GM12878 (cell line): ENCODE measurements at regions not wholly inside any gene's neighbourhood (a gene's known extent, or its start where the extent isn't known, plus 50 kb on each side); places are given as distances from the start of the nearest gene placed in this dataset.

ENCODE experiments used
- ATAC-seq: fragments of 200-7000 bp; cut with Tn5 transposase; 3 replicates; pipeline ENCODE4 v1.9.1; 2020; ENCODE audit warnings: mild to moderate bottlenecking, moderate library complexity
- BruUV-seq: library from RNA; stranded (reverse); fragments of 400-500 nt; replicated peaks from 2 replicates; lab custom pipeline; 2021; lab: Mats Ljungman, UMichigan
- CTCF ChIA-PET: fragments of 300-600 bp; sonication (Branson Sonifier 250); formaldehyde crosslinking; extraction: SDS; loops from one replicate; lab custom pipeline; 2021; ENCODE audit warnings: inconsistent platforms; lab: Yijun Ruan, JAX
- POLR2A ChIA-PET: fragments of 350-600 bp; formaldehyde crosslinking; extraction: SDS; loops from one replicate; lab custom pipeline; 2021; ENCODE audit warnings: inconsistent platforms; lab: Charles Lee
- RAD21 ChIA-PET: fragments of 300-600 bp; sonication (Branson Sonifier 250); formaldehyde crosslinking; loops from one replicate; lab custom pipeline; 2023; ENCODE audit warnings: antibody characterized with exemption; ENCODE audit not compliant: unreplicated experiment; lab: Charles Lee
- SMC1A ChIA-PET: fragments of 300-600 bp; sonication (Branson Sonifier 250); formaldehyde crosslinking; loops from one replicate; lab custom pipeline; 2023; ENCODE audit not compliant: unreplicated experiment, uncharacterized antibody; lab: Charles Lee
- DNase-seq: peaks from one replicate; pipeline ENCODE4 v3.0.0-alpha.2; 2011; ENCODE audit warnings: low read depth, low spot score
- FAIRE-seq: peaks from 3 replicates; lab custom pipeline; 2011; peaks lifted over from hg19 to GRCh38; lab: Jason Lieb, UNC
- H2AFZ ChIP-seq: 2 replicates; pipeline ENCODE4 v1.6.0; 2011; ENCODE audit warnings: low read depth, low read length, control low read depth; ENCODE audit not compliant: control insufficient read depth
- H3K27ac ChIP-seq: 2 replicates; pipeline ENCODE4 v1.5.1; 2011; ENCODE audit warnings: control low read depth; ENCODE audit not compliant: control insufficient read depth, insufficient read depth
- H3K27me3 ChIP-seq, 2 experiments: replicated peaks in 1 of 2; 2 replicates each; pipeline versions ENCODE4 v1.6.0 to v1.6.1; 2011; ENCODE audit warnings: low read length in 1 of 2; ENCODE audit not compliant: control insufficient read depth in 2 of 2, insufficient read depth in 2 of 2
- H3K36me3 ChIP-seq, 2 experiments: 2 replicates each; pipeline ENCODE4 v1.5.1; 2011; ENCODE audit warnings: low read length in 1 of 2; ENCODE audit not compliant: control insufficient read depth in 2 of 2, insufficient read depth in 2 of 2
- H3K4me1 ChIP-seq: 2 replicates; pipeline ENCODE4 v1.6.1; 2011; ENCODE audit warnings: mild to moderate bottlenecking, low read length, moderate library complexity, mixed read lengths; ENCODE audit not compliant: control insufficient read depth, insufficient read depth
- H3K4me2 ChIP-seq: 2 replicates; pipeline ENCODE4 v1.6.0; 2011; ENCODE audit warnings: control low read depth; ENCODE audit not compliant: control insufficient read depth, insufficient read depth
- H3K4me3 ChIP-seq: fragments of 200-600 bp; sonication (generic); 2 replicates; pipeline ENCODE4 v1.5.1; 2016
- H3K79me2 ChIP-seq: 2 replicates; pipeline ENCODE4 v1.6.0; 2011; ENCODE audit warnings: low read length; ENCODE audit not compliant: control insufficient read depth, insufficient read depth
- H3K9ac ChIP-seq: 2 replicates; pipeline ENCODE4 v1.8.0; 2011; ENCODE audit warnings: low read length, control low read depth, mixed read lengths; ENCODE audit not compliant: control insufficient read depth, insufficient read depth
- H3K9me3 ChIP-seq: replicated peaks from 3 replicates; pipeline ENCODE4 v1.5.1; 2011; ENCODE audit warnings: mild to moderate bottlenecking, low read length; ENCODE audit not compliant: control insufficient read depth, insufficient read depth
- H4K20me1 ChIP-seq: 2 replicates; pipeline ENCODE4 v1.6.0; 2011; ENCODE audit not compliant: control insufficient read depth, insufficient read depth
- BCLAF1 ChIP-seq: fragments of 450-650 bp; IDR thresholded peaks from 2 replicates; pipeline ENCODE4 v1.6.1; 2017; ENCODE audit warnings: antibody characterized with exemption, mild to moderate bottlenecking, moderate library complexity
- CHD1 ChIP-seq: IDR thresholded peaks from 2 replicates; pipeline ENCODE4 v1.6.1; 2012; ENCODE audit warnings: low read depth, low read length, improper control_type of control experiment
- CUX1 ChIP-seq: IDR thresholded peaks from 2 replicates; pipeline ENCODE4 v1.6.1; 2012; ENCODE audit warnings: improper control_type of control experiment, low read depth, low read length; ENCODE audit not compliant: insufficient replicate concordance
- EP300 ChIP-seq, 2 experiments: fragments of 150-350 bp in 1 of 2; IDR thresholded peaks; 2 replicates each; pipeline ENCODE4 v1.6.1; 2011 to 2012; ENCODE audit warnings: low read depth in 2 of 2, low read length in 2 of 2, borderline replicate concordance in 1 of 2, improper control_type of control experiment in 1 of 2, inconsistent platforms in 1 of 2; ENCODE audit not compliant: control insufficient read depth in 1 of 2
- ESRRA ChIP-seq: IDR thresholded peaks from 2 replicates; pipeline ENCODE4 v1.6.1; 2012; ENCODE audit warnings: mild to moderate bottlenecking, low read length, improper control_type of control experiment
- HDGF ChIP-seq: fragments of 450-650 bp; IDR thresholded peaks from 2 replicates; pipeline ENCODE4 v1.6.1; 2016; ENCODE audit warnings: antibody characterized with exemption
- PKNOX1 ChIP-seq: fragments of 450-650 bp; IDR thresholded peaks from 2 replicates; pipeline ENCODE4 v1.6.1; 2016; ENCODE audit warnings: mild to moderate bottlenecking
- WGBS: methylation state at CpG from one replicate; pipeline ENCODE4 v1.1.6; 2016; ENCODE audit warnings: low lambda C conversion rate; ENCODE audit not compliant: insufficient replicate concordance, insufficient coverage; ENCODE audit errors: missing lambda C conversion rate; 5-methylcytosine and 5-hydroxymethylcytosine counted together
- in situ Hi-C: fragments of 300-500 bp; cut with MboI; formaldehyde crosslinking; loops from 9 replicates; pipeline ENCODE4 v1.14.3; 2018; ENCODE audit warnings: mixed read lengths
- intact Hi-C: fragments of 100-400 bp; cut with micrococcal nuclease; formaldehyde crosslinking; loops from one replicate; pipeline ENCODE4 v1.14.2; 2022; ENCODE audit not compliant: unreplicated experiment

- no peak for TF ChIP-seq EP300 (IDR thresholded peaks at IDR 0.05; ENCODE audit: borderline replicate concordance in 1 of 2, control insufficient read depth in 1 of 2, low read depth in 2 of 2, low read length in 2 of 2)
- no peak for TF ChIP-seq ESRRA
These were observed 319.2 kb upstream of the API5 start (continued) for GRCh38 chr11:42992594-42992993.

GRCh38 chr11:42996421-42997307 lies 315.1 kb upstream of the API5 start:
- Histone ChIP-seq H4K20me1 (no peaks in the 10 kb centered on the region), H3K79me2 (no peaks in the 10 kb centered on the region), H2AFZ (no peak overlapping the region), H3K27ac (no peak overlapping the region), H3K36me3 (no peaks in the 10 kb centered on the region), H3K9ac (no peak overlapping the region), H3K27me3 (no peaks in the 10 kb centered on the region), H3K4me1 (no peaks in the 10 kb centered on the region), H3K9me3 (no peaks in the 10 kb centered on the region), H3K4me3 (no peak overlapping the region), H3K4me2 (no peak overlapping the region)
- in situ Hi-C loops, result no loop called here
- ChIA-PET POLR2A (no interaction called here), RAD21 (no interaction called here), SMC1A (interaction anchor here (1.0 kb wide), 1 partner anchor 87 kb away, joined by 4 read pairs; no protein-coding TSS in a partner anchor), CTCF (no interaction called here)
- no TSS peak for BruUV-seq
- DNase-seq (no peak), ATAC-seq (no peak), FAIRE-seq (no peak)
- WGBS, result 24% methylated on average over 9 of the region's 9 CpGs
- intact Hi-C loops, result no loop called here
- TF ChIP-seq HDGF (no peak), CHD1 (no peak), BCLAF1 (no peak), PKNOX1 (no peak), CUX1 (no peak)
